PC-9 (cell line): ENCODE measurements at regions not wholly inside any gene's neighbourhood (a gene's known extent, or its start where the extent isn't known, plus 50 kb on each side); places are given as distances from the start of the nearest gene placed in this dataset.

Source experiments
- EZH2 ChIP-seq: fragments of 200-600 bp; sonication (generic); IDR thresholded peaks from 2 replicates; pipeline ENCODE4 v1.8.0; 2017; ENCODE audit warnings: antibody characterized with exemption, low read depth
- TF ChIP-seq, protein P1 (sequence below): fragments of 200-600 bp; sonication (generic); conservative IDR thresholded peaks from 2 replicates; pipeline ENCODE4 v1.6.1; 2017; ENCODE audit warnings: mixed run types, antibody characterized with exemption, mild to moderate bottlenecking, moderate library complexity

DNA sequence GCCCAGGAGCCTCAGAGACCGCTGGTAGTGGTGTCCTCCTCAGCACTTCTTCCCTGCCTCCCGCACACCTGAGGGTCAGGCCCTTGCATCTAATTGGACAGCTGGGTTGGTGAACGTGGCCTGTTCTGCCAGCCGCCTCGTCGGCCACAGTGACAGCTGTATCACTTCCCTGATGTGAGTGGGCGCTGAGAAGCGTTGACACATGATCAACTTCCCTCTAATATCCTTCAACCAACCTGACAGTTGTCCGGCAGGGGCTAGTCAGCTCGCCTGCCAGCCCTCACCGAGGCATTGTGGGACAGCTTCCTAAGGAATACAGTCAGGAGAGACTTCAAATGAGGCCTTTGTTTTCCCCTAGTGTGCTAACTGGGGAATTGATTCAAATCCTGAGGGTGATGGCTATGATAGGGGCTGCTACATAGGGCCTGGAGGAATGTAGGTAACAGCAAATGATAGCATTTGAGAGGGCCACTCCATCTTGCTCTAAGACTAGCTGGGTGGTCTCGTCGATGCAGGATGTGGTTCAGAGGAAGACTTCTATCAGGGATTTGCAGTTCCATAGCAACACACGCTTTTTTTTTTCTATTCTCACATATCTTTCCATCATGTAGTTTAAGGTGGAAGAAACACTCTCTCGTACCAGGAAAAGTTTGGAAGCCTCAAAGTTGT, 230.8 kb downstream of the TSHZ3 start:
- TF ChIP-seq, protein P1, sequence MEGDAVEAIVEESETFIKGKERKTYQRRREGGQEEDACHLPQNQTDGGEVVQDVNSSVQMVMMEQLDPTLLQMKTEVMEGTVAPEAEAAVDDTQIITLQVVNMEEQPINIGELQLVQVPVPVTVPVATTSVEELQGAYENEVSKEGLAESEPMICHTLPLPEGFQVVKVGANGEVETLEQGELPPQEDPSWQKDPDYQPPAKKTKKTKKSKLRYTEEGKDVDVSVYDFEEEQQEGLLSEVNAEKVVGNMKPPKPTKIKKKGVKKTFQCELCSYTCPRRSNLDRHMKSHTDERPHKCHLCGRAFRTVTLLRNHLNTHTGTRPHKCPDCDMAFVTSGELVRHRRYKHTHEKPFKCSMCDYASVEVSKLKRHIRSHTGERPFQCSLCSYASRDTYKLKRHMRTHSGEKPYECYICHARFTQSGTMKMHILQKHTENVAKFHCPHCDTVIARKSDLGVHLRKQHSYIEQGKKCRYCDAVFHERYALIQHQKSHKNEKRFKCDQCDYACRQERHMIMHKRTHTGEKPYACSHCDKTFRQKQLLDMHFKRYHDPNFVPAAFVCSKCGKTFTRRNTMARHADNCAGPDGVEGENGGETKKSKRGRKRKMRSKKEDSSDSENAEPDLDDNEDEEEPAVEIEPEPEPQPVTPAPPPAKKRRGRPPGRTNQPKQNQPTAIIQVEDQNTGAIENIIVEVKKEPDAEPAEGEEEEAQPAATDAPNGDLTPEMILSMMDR, result no peak
- TF ChIP-seq EZH2, result no peak
